ENCODE measurements at regions not wholly inside any gene's neighbourhood (a gene's known extent, or its start where the extent isn't known, plus 50 kb on each side); places are given as distances from the start of the nearest gene placed in this dataset.

DNA sequence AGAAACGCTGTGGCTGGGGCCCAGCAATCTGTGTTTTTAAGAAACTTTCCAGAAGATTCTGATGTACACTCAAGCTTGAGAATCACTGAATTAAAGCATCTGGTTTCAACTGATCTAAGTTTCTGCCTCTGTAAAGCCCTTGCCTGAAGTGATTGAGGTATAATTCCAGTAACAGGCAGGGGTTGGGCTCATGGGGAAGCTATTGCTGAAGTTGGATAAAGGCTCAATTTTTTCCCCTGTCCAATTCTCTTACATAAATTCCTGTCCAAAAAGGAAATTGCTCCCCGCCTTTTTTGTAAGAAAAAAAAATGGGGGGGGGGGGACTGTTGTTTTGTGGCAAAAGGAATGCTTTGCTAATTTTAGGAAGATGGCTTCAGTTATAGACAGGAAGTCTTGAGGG is 337.4 kb downstream of the NUAK1 start:
- ATAC-seq (no peak), DNase-seq (ENCODE audit: low read depth, low spot score) (no peak), FAIRE-seq (no peak)
- 16% methylated on average over 2 of the region's 2 CpGs for WGBS (ENCODE audit: insufficient coverage, insufficient replicate concordance, low lambda C conversion rate, missing lambda C conversion rate)
- no peak overlapping the region for H2AFZ ChIP-seq (ENCODE audit: control insufficient read depth, low read depth, low read length)
- no peaks in the 10 kb centered on the region for H3K4me1 ChIP-seq (ENCODE audit: control insufficient read depth, insufficient read depth, low read length)
- no peaks in the 10 kb centered on the region for H3K27me3 ChIP-seq (replicated peaks in 1 of 2; ENCODE audit: control insufficient read depth in 2 of 2, insufficient read depth in 2 of 2, low read length in 1 of 2)
- ChIA-PET SMC1A (ENCODE audit: uncharacterized antibody, unreplicated experiment) (no interaction called here), CTCF (no interaction called here), POLR2A (no interaction called here), RAD21 (ENCODE audit: unreplicated experiment) (no interaction called here)
- H3K9ac ChIP-seq (ENCODE audit: control insufficient read depth, insufficient read depth, low read length), result no peak overlapping the region
- no peak overlapping the region for H3K4me2 ChIP-seq (ENCODE audit: control insufficient read depth, insufficient read depth)
- in situ Hi-C loops (cut with MboI), result no loop called here
- BruUV-seq (replicated peaks), result no TSS peak
- H3K9me3 ChIP-seq (replicated peaks; ENCODE audit: control insufficient read depth, insufficient read depth, low read length), result no peaks in the 10 kb centered on the region
- no peak overlapping the region for H3K27ac ChIP-seq (ENCODE audit: control insufficient read depth, insufficient read depth)
- H3K79me2 ChIP-seq (ENCODE audit: control insufficient read depth, insufficient read depth, low read length), result no peaks in the 10 kb centered on the region
- intact Hi-C loops (cut with micrococcal nuclease; ENCODE audit: unreplicated experiment), result no loop called here
- H3K36me3 ChIP-seq (ENCODE audit: control insufficient read depth in 2 of 2, insufficient read depth in 2 of 2, low read length in 1 of 2), result no peaks in the 10 kb centered on the region
- H3K4me3 ChIP-seq, result no peak overlapping the region
- no peaks in the 10 kb centered on the region for H4K20me1 ChIP-seq (ENCODE audit: control insufficient read depth, insufficient read depth)
- TF ChIP-seq CHD2 (IDR thresholded peaks at IDR 0.05; ENCODE audit: borderline replicate concordance, low read depth, low read length) (no peak), CHD1 (IDR thresholded peaks at IDR 0.05; ENCODE audit: low read depth, low read length) (no peak), BACH1 (IDR thresholded peaks at IDR 0.05; ENCODE audit: borderline replicate concordance) (no peak), NBN (IDR thresholded peaks at IDR 0.05) (no peak), E2F4 (IDR thresholded peaks at IDR 0.05; ENCODE audit: low read depth, low read length) (no peak), DPF2 (IDR thresholded peaks at IDR 0.05) (no peak), E4F1 (IDR thresholded peaks at IDR 0.05; ENCODE audit: borderline replicate concordance, partially characterized antibody) (no peak), ZZZ3 (IDR thresholded peaks at IDR 0.05; ENCODE audit: control insufficient read depth, insufficient read length, low read depth) (no peak), NR2F1 (conservative IDR thresholded peaks at IDR 0.05) (no peak), BMI1 (IDR thresholded peaks at IDR 0.05; ENCODE audit: borderline replicate concordance) (no peak), RAD51 (IDR thresholded peaks at IDR 0.05) (no peak), YBX1 (IDR thresholded peaks at IDR 0.05) (no peak), EGR1 (IDR thresholded peaks at IDR 0.05; ENCODE audit: borderline replicate concordance in 1 of 2, low read depth in 2 of 2, low read length in 2 of 2) (no peak), CBX5 (IDR thresholded peaks at IDR 0.05; ENCODE audit: low read depth) (no peak)
